ENCODE measurements at regions not wholly inside any gene's neighbourhood (a gene's known extent, or its start where the extent isn't known, plus 50 kb on each side); places are given as distances from the start of the nearest gene placed in this dataset.
"Not testable (repeated sequence)": the region's sequence is repeated elsewhere in the genome, so short reads cannot be mapped to it uniquely, and the experiment has no call there.

- DNase-seq = no peak
Observed at GRCh38 chr3:6654670-6655069, 206.2 kb upstream of the GRM7 start.

- DNase-seq = no peak
Observed at GRCh38 chr3:6655275-6655674, 205.6 kb upstream of the GRM7 start.

- DNase-seq = no peak
Observed at GRCh38 chr3:6657591-6657990, 203.3 kb upstream of the GRM7 start.

- no peak for DNase-seq
Observed at GRCh38 chr3:6667354-6667753, 193.6 kb upstream of the GRM7 start.

- no peak for DNase-seq
Observed at GRCh38 chr3:6671363-6671762, 189.6 kb upstream of the GRM7 start.

- no peak for DNase-seq
Observed at GRCh38 chr3:6679510-6679909, 181.4 kb upstream of the GRM7 start.

GRCh38 chr3:6680119-6680806, 180.7 kb upstream of the GRM7 start:
- DNase-seq = no peak

GRCh38 chr3:6697285-6697684, 163.6 kb upstream of the GRM7 start:
- DNase-seq = no peak

- no peak for DNase-seq
Observed at GRCh38 chr3:6697722-6698121, 163.2 kb upstream of the GRM7 start.

- DNase-seq = not testable (repeated sequence)
Observed at GRCh38 chr3:6704817-6705216, 156.1 kb upstream of the GRM7 start.

GRCh38 chr3:6706777-6707176, 154.1 kb upstream of the GRM7 start:
- DNase-seq = no peak

GRCh38 chr3:6709178-6709577, 151.7 kb upstream of the GRM7 start:
- no peak for DNase-seq

GRCh38 chr3:6714962-6715361, 146.0 kb upstream of the GRM7 start:
- DNase-seq = no peak

- DNase-seq = no peak
Observed at GRCh38 chr3:6716420-6716819, 144.5 kb upstream of the GRM7 start.

- DNase-seq = no peak
Observed at GRCh38 chr3:6717026-6717943, 143.6 kb upstream of the GRM7 start.

GRCh38 chr3:6719999-6720398, 140.9 kb upstream of the GRM7 start:
- no peak for DNase-seq

GRCh38 chr3:6721491-6721890, 139.4 kb upstream of the GRM7 start:
- DNase-seq = no peak

- DNase-seq = no peak
Observed at GRCh38 chr3:6723205-6723604, 137.7 kb upstream of the GRM7 start.

GRCh38 chr3:6726811-6727210, 134.1 kb upstream of the GRM7 start:
- no peak for DNase-seq

GRCh38 chr3:6732807-6733206, 128.1 kb upstream of the GRM7 start:
- no peak for DNase-seq

GRCh38 chr3:6733699-6734394, 127.1 kb upstream of the GRM7 start:
- DNase-seq = no peak

GRCh38 chr3:6734395-6734746, 126.5 kb upstream of the GRM7 start:
- DNase-seq = no peak

- DNase-seq = no peak
Observed at GRCh38 chr3:6736836-6737629, 123.9 kb upstream of the GRM7 start.

Data from EL (cell line).